Neural progenitor cell (in vitro differentiated cells): ENCODE measurements at regions not wholly inside any gene's neighbourhood (a gene's known extent, or its start where the extent isn't known, plus 50 kb on each side); places are given as distances from the start of the nearest gene placed in this dataset.

Experiments used
- DNase-seq: peaks from one replicate; pipeline ENCODE4 v3.0.0-alpha.2; 2016; ENCODE audit warnings: low spot score
- H2AFZ ChIP-seq: fragments of 200-600 bp; sonication (generic); replicated peaks from 2 replicates; pipeline ENCODE4 v1.6.1; 2016; ENCODE audit warnings: antibody characterized with exemption
- H3F3A ChIP-seq: fragments of 200-600 bp; sonication (generic); 2 replicates; pipeline ENCODE4 v1.6.1; 2016; ENCODE audit warnings: antibody characterized with exemption, low read depth
- H3K27ac ChIP-seq: fragments of 200-600 bp; sonication (generic); 2 replicates; pipeline ENCODE4 v1.5.1; 2016; ENCODE audit warnings: mild to moderate bottlenecking
- H3K27me3 ChIP-seq: fragments of 200-600 bp; sonication (generic); 2 replicates; pipeline ENCODE4 v1.6.1; 2016; ENCODE audit warnings: mild to moderate bottlenecking, moderate library complexity
- H3K36me3 ChIP-seq: fragments of 200-600 bp; sonication (generic); 2 replicates; pipeline ENCODE4 v1.5.1; 2016
- H3K4me1 ChIP-seq: fragments of 200-600 bp; sonication (generic); 2 replicates; pipeline ENCODE4 v1.6.1; 2016; ENCODE audit warnings: mixed run types
- H3K4me2 ChIP-seq: fragments of 200-600 bp; sonication (generic); 2 replicates; pipeline ENCODE4 v1.6.1; 2016
- H3K4me3 ChIP-seq: fragments of 200-600 bp; sonication (generic); 2 replicates; pipeline ENCODE4 v1.5.1; 2016
- H3K79me2 ChIP-seq: fragments of 200-600 bp; sonication (generic); 2 replicates; pipeline ENCODE4 v1.6.1; 2016; ENCODE audit warnings: low read depth
- H3K9ac ChIP-seq: fragments of 200-600 bp; sonication (generic); 2 replicates; pipeline ENCODE4 v1.6.1; 2016
- H3K9me3 ChIP-seq: fragments of 200-600 bp; sonication (generic); 2 replicates; pipeline ENCODE4 v1.5.1; 2016; ENCODE audit warnings: low read depth
- H4K20me1 ChIP-seq: fragments of 200-600 bp; sonication (generic); 2 replicates; pipeline ENCODE4 v1.6.1; 2016; ENCODE audit warnings: low read depth
- H3K27ac Mint-ChIP-seq: 3 replicates; pipeline ENCODE4 v1.8.0; 2021; ENCODE audit warnings: mixed read lengths
- H3K27me3 Mint-ChIP-seq: 2 replicates; pipeline ENCODE4 v1.8.0; 2022; ENCODE audit warnings: low read depth, mild to moderate bottlenecking, inconsistent platforms, moderate library complexity, mixed read lengths; ENCODE audit not compliant: insufficient read depth
- H3K36me3 Mint-ChIP-seq: 3 replicates; pipeline ENCODE4 v1.8.0; 2021; ENCODE audit warnings: mixed read lengths
- H3K4me1 Mint-ChIP-seq: 3 replicates; pipeline ENCODE4 v1.8.0; 2021; ENCODE audit warnings: mixed read lengths
- H3K4me3 Mint-ChIP-seq: 3 replicates; pipeline ENCODE4 v1.8.0; 2021; ENCODE audit warnings: mild to moderate bottlenecking, moderate library complexity, mixed read lengths
- H3K9me3 Mint-ChIP-seq: 3 replicates; pipeline ENCODE4 v1.8.0; 2020; ENCODE audit warnings: mixed read lengths
- EZH2 ChIP-seq: fragments of 200-600 bp; sonication (generic); IDR thresholded peaks from 2 replicates; pipeline ENCODE4 v1.6.1; 2017; ENCODE audit warnings: antibody characterized with exemption, mild to moderate bottlenecking, moderate library complexity
- EZH2phosphoT487 ChIP-seq: fragments of 200-600 bp; sonication (generic); IDR thresholded peaks from 2 replicates; pipeline ENCODE4 v1.6.1; 2017; ENCODE audit warnings: antibody characterized with exemption
- TF ChIP-seq, protein P1 (sequence below): fragments of 200-600 bp; sonication (generic); IDR thresholded peaks from 2 replicates; pipeline ENCODE4 v1.5.1; 2017; ENCODE audit warnings: antibody characterized with exemption, mild to moderate bottlenecking

GRCh38 chr12:19932413-19932812 is 435.9 kb upstream of the PDE3A start:
- Histone ChIP-seq H3F3A (no peaks in the 10 kb centered on the region), H3K4me2 (no peak overlapping the region), H4K20me1 (no peaks in the 10 kb centered on the region), H3K79me2 (no peaks in the 10 kb centered on the region), H3K4me3 (no peak overlapping the region), H2AFZ (no peak overlapping the region), H3K27ac (no peak overlapping the region), H3K27me3 (no peaks in the 10 kb centered on the region), H3K9me3 (no peaks in the 10 kb centered on the region), H3K36me3 (no peaks in the 10 kb centered on the region), H3K4me1 (no peaks in the 10 kb centered on the region), H3K9ac (no peak overlapping the region)
- Mint-ChIP-seq H3K9me3 (no peaks in the 10 kb centered on the region), H3K4me3 (no peak overlapping the region), H3K4me1 (peaks cover 3% of the 10 kb centered on the region), H3K27ac (no peak overlapping the region), H3K27me3 (peaks cover 2% of the 10 kb centered on the region), H3K36me3 (no peaks in the 10 kb centered on the region)
- no peak for DNase-seq
- TF ChIP-seq, protein P1, sequence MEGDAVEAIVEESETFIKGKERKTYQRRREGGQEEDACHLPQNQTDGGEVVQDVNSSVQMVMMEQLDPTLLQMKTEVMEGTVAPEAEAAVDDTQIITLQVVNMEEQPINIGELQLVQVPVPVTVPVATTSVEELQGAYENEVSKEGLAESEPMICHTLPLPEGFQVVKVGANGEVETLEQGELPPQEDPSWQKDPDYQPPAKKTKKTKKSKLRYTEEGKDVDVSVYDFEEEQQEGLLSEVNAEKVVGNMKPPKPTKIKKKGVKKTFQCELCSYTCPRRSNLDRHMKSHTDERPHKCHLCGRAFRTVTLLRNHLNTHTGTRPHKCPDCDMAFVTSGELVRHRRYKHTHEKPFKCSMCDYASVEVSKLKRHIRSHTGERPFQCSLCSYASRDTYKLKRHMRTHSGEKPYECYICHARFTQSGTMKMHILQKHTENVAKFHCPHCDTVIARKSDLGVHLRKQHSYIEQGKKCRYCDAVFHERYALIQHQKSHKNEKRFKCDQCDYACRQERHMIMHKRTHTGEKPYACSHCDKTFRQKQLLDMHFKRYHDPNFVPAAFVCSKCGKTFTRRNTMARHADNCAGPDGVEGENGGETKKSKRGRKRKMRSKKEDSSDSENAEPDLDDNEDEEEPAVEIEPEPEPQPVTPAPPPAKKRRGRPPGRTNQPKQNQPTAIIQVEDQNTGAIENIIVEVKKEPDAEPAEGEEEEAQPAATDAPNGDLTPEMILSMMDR, result no peak
- TF ChIP-seq EZH2phosphoT487 (no peak), EZH2 (no peak)

- Histone ChIP-seq H3K9me3 (no peaks in the 10 kb centered on the region), H3K36me3 (no peaks in the 10 kb centered on the region), H3K4me3 (no peak overlapping the region), H4K20me1 (no peaks in the 10 kb centered on the region), H3K27me3 (no peaks in the 10 kb centered on the region), H2AFZ (no peak overlapping the region), H3K4me1 (no peaks in the 10 kb centered on the region), H3K27ac (no peak overlapping the region), H3K4me2 (no peak overlapping the region), H3K9ac (no peak overlapping the region), H3K79me2 (no peaks in the 10 kb centered on the region), H3F3A (no peaks in the 10 kb centered on the region)
- peaks cover 5% of the 10 kb centered on the region for H3K27me3 Mint-ChIP-seq
- TF ChIP-seq, protein P1, result no peak
- TF ChIP-seq EZH2phosphoT487 (no peak), EZH2 (no peak)
- H3K9me3 Mint-ChIP-seq, result no peaks in the 10 kb centered on the region
- H3K4me1 Mint-ChIP-seq, result peaks cover 3% of the 10 kb centered on the region
- H3K27ac Mint-ChIP-seq, result no peak overlapping the region
- no peaks in the 10 kb centered on the region for H3K36me3 Mint-ChIP-seq
- H3K4me3 Mint-ChIP-seq, result no peak overlapping the region
- DNase-seq, result no peak
These were observed 434.4 kb upstream of the PDE3A start for GRCh38 chr12:19933924-19934323.

GRCh38 chr12:19937161-19937560 is 431.2 kb upstream of the PDE3A start:
- Mint-ChIP-seq H3K27me3 (peaks cover 3% of the 10 kb centered on the region), H3K4me1 (peaks cover under 1% of the 10 kb centered on the region), H3K36me3 (no peaks in the 10 kb centered on the region), H3K27ac (no peak overlapping the region), H3K4me3 (no peak overlapping the region), H3K9me3 (no peaks in the 10 kb centered on the region)
- no peak for DNase-seq
- Histone ChIP-seq H3K79me2 (no peaks in the 10 kb centered on the region), H3K4me2 (no peak overlapping the region), H4K20me1 (no peaks in the 10 kb centered on the region), H3K9me3 (no peaks in the 10 kb centered on the region), H3K9ac (no peak overlapping the region), H3K4me1 (no peaks in the 10 kb centered on the region), H3K4me3 (no peak overlapping the region), H3K36me3 (no peaks in the 10 kb centered on the region), H3K27me3 (no peaks in the 10 kb centered on the region), H3F3A (no peaks in the 10 kb centered on the region), H2AFZ (no peak overlapping the region), H3K27ac (no peak overlapping the region)
- TF ChIP-seq EZH2 (no peak), EZH2phosphoT487 (no peak)
- TF ChIP-seq, protein P1, result no peak

DNA sequence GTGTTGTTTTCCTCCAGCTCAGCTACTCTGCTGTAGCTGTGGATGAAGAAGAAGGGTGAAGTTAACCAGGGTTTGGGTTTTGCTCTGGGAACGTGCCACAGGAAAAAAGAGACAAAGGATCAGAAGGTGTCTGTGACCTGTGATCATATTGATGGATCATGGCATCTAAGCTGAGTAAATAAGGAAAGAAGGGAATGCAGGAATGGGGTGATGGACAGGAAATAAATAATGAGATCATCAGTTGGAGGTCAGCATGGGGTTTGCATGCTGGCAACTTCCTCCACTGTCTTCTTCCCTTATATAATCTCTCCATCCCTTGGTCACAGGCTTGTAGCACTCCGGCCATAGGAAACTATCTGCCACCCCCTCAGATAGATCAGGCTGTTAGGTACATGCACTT is 430.3 kb upstream of the PDE3A start:
- H3K27me3 Mint-ChIP-seq, result peaks cover 3% of the 10 kb centered on the region
- no peak overlapping the region for H3K4me3 Mint-ChIP-seq
- H3K4me1 ChIP-seq, result no peaks in the 10 kb centered on the region
- H3K27me3 ChIP-seq, result no peaks in the 10 kb centered on the region
- no peak overlapping the region for H3K27ac ChIP-seq
- no peaks in the 10 kb centered on the region for H3K79me2 ChIP-seq
- H3K9me3 ChIP-seq, result no peaks in the 10 kb centered on the region
- TF ChIP-seq EZH2 (no peak), EZH2phosphoT487 (no peak)
- TF ChIP-seq, protein P1, result no peak
- DNase-seq, result no peak
- H3K27ac Mint-ChIP-seq, result no peak overlapping the region
- H3K36me3 Mint-ChIP-seq, result no peaks in the 10 kb centered on the region
- H3F3A ChIP-seq, result no peaks in the 10 kb centered on the region
- H3K4me3 ChIP-seq, result no peak overlapping the region
- no peak overlapping the region for H3K4me2 ChIP-seq
- no peaks in the 10 kb centered on the region for H3K9me3 Mint-ChIP-seq
- H2AFZ ChIP-seq, result no peak overlapping the region
- H4K20me1 ChIP-seq, result no peaks in the 10 kb centered on the region
- H3K36me3 ChIP-seq, result no peaks in the 10 kb centered on the region
- H3K9ac ChIP-seq, result no peak overlapping the region
- no peaks in the 10 kb centered on the region for H3K4me1 Mint-ChIP-seq
